ENCODE measurements at regions not wholly inside any gene's neighbourhood (a gene's known extent, or its start where the extent isn't known, plus 50 kb on each side); places are given as distances from the start of the nearest gene placed in this dataset.
"Not testable (repeated sequence)": the region's sequence is repeated elsewhere in the genome, so short reads cannot be mapped to it uniquely, and the experiment has no call there.

DNA sequence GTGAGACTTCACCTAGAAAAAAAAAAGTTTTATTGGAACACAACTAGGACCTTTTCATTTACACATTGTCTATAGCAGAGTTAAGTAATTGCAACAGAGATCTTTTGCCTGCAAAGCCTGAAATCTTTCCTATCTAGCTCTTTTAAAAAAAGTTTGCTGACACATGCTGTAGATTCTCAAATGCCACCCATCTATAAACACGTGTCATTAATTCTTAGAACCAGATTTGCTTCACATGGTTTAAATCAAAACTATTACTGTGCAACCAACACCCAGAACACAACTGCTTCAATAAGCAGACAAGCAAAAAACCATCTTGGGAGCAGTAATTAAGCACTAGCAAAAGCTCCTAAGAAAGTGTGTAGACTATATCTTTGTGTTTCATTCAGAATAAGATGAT lies 55.0 kb downstream of the OXSM start:
- no peak for DNase-seq (ENCODE audit: low read depth)

DNA sequence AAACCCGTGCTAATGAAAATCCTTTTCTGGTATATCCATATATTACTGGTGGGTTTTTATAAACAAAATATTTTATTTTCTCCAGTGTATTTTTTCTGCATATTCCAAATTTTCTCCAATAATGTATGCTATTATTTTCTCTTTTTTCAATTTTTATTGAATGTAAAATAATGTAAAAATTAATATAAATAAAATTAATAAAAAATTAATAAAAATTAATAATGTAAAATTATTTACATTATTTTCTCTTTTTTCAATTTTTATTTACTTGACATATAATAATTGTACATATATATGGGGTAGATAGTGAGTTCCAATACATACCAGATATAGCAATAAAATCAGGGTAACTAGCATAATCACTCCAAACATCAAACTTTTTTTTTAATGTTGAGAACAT lies 56.4 kb downstream of the OXSM start:
- no peak for DNase-seq (ENCODE audit: low read depth)

GRCh38 chr3:25849091-25849490 lies 59.2 kb downstream of the OXSM start:
- no peak for DNase-seq (ENCODE audit: low read depth)

- no peak for DNase-seq (ENCODE audit: low read depth)
Measured at GRCh38 chr3:25849641-25850385, 59.9 kb downstream of the OXSM start.

DNA sequence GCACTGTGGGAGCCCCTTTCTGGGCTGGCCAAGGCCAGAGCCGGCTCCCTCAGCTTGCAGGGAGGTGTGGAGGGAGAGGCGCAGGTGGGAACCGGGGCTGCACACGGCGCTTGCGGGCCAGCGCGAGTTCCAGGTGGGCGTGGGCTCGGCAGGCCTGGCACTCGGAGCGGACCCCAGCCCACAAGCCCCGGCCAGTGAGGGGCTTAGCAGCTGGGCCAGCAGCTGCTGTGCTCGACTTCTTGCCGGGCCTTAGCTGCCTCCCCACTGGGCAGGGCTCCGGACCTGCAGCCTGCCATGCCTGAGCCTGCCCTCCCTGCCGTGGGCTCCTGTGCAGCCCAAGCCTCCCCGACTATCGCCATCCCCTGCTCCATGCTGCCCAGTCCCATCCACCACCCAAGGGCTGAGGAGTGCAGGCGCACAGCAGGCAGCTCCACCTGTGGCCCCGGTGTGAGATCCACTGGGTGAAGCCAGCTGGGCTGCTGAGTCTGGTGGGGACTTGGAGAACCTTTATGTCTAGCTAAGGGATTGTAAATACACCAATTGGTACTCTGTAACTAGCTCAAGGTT lies 61.9 kb downstream of the OXSM start:
- DNase-seq (ENCODE audit: low read depth): not testable (repeated sequence)

DNA sequence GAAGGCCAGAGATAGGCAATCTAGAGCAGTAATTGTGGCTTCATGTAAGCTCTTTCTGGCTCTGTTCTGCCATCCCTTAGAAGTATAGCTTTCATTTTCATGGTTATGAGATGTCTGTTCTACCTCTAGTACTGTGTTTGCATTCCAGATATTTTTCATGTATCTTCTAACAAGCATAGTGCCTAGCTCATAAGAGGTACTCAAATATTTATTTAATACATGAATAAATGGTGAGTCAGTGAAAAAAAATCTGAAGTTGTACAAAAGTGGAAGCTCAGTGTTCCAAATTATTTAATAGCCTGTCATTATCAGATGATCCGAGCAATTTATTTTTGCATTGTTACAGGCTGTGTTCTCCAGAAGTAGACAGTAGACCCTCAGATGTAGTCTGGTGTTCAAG lies 64.3 kb downstream of the OXSM start:
- DNase-seq (ENCODE audit: low read depth): no peak

GRCh38 chr3:25854635-25855034 lies 64.7 kb downstream of the OXSM start:
- no peak for DNase-seq (ENCODE audit: low read depth)

DNA sequence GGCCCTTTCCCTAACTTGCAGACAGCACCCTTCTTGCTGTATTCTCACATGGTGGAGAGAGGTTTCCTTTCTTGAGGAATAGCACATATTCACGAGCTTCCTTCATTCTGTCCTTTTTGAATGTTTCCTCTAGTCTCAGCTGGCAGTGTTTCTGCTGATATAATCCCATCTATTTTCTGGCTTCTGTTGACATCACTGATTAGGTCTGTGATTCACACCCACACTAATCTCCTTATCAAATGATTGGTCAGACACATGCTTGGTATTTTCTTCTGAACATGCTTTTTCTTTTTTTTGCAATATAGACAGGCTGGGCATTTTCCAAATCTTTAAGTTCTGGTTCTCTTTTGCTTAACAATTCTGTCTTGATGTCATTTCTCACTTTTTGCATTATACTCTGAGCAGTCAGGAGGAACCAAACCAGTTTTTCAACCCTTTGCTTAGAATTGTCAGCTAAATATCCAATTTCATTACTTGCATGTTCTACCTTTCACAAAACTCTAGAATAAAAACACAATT lies 65.4 kb downstream of the OXSM start:
- no peak for DNase-seq (ENCODE audit: low read depth)

GRCh38 chr3:25856902-25857518 lies 67.1 kb downstream of the OXSM start:
- no peak for DNase-seq (ENCODE audit: low read depth)

GRCh38 chr3:25861566-25861965 lies 71.7 kb downstream of the OXSM start:
- no peak for DNase-seq (ENCODE audit: low read depth)

GRCh38 chr3:25863011-25863415 lies 73.1 kb downstream of the OXSM start:
- no peak for DNase-seq (ENCODE audit: low read depth)

DNA sequence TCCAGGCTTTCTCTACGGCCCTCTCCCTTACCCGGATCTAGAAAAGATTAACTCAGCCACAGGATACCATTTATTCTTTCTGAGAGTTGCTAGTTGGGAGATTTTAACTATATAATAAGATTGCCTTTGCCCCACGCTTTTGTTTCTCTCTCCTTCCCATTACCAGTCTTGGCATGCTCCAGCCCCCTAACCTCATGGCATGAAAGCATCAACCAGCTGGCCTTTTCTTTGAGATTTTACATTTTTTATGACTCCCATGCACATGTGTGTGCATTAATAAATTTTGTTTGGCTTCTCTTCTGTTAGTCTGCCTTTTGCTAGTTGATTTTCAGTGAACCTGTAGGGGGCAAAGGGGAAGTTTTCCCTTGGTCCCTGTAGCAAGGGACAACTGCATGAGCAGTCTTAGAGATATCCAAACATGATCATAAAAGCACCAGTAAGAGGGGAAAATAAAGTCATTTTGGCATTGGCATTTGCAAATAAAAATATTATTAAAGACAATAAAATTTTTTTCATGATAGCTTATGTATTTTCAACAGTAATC lies 73.6 kb downstream of the OXSM start:
- DNase-seq (ENCODE audit: low read depth): no peak

GRCh38 chr3:25870452-25870851 lies 80.6 kb downstream of the OXSM start:
- DNase-seq (ENCODE audit: low read depth): no peak

- DNase-seq (ENCODE audit: low read depth): no peak
Measured at GRCh38 chr3:25872200-25872877, 82.4 kb downstream of the OXSM start.

DNA sequence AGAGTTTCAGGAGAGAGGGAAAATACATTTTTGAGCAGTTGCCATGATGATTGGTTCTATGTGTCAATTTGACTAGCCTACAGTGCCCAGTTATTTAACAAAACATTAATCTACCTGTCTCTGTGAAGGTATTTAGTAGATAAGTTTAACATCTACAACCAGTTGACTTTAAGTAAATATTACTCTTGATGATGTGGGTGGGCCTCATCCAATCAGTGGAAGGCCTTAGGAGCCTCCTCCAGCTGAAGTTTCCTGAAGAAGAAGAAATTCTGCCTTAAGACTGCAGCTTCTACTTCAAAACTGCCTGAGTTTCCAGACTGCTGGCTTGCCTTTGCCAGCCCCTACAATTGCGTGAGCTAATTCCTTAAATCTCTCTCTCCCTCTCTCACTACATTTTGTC lies 93.6 kb downstream of the OXSM start:
- no peak for DNase-seq (ENCODE audit: low read depth)

GRCh38 chr3:25884981-25885380 lies 95.1 kb downstream of the OXSM start:
- DNase-seq (ENCODE audit: low read depth): no peak

DNA sequence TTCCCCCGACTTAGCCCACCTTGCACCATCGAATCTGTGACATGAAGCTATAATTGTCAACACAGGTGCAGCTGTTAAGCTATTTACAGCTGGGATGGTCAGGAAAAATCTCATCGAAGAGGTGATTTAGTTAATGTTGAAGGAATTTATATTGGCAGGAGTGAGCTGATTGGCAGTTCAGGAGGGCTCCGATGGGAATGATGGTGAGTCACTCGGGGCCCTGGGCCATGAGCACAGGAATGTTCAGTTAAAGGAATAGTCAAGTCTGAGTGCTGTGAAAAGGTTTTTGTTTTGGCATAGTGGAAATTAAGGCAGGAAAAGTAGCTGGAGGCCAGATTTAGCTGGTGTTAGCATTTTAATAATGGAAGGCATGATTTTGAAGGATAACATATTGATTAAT lies 95.7 kb downstream of the OXSM start:
- DNase-seq (ENCODE audit: low read depth): no peak

DNA sequence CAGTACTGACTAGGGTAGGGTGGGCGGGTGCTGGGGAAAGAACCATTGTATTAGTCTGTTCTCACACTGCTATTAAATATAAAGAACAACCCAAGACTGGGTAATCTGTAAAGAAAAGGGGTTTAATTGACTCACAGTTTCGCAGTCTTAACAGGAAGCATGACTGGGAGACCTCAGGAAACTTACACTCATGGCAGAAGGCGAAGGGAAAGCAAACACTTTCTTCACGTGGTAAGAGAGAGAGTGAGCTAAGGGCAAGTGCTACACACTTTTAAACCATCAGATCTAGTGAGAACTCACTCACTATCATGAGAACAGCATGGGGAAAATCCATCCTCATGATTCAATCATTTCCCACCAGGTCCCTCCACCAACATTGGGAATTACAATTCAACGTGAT lies 98.0 kb downstream of the OXSM start:
- DNase-seq (ENCODE audit: low read depth): no peak

- no peak for DNase-seq (ENCODE audit: low read depth)
Measured at GRCh38 chr3:25888892-25889524, 99.1 kb downstream of the OXSM start.

GRCh38 chr3:25889525-25889917 lies 99.6 kb downstream of the OXSM start:
- no peak for DNase-seq (ENCODE audit: low read depth)

DNA sequence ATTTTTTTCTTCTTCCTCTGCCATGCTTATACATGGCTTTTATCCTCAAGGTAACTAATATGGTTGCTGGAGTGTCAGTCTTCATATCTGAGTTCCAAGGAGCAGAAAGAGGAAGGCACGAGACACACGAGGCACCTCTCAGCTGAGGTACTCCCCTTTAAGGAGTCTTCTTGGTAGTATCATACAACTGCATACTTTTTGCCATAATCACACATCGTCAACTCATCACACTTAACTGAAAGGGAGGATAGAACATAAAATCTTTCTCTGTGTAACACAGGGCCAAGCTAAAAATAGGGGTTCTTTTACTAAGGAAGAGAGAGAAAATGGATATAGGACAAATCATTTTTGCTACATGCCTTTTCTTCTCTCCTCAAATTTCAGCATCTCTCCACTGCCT lies 104.2 kb downstream of the OXSM start:
- no peak for DNase-seq (ENCODE audit: low read depth)

DNA sequence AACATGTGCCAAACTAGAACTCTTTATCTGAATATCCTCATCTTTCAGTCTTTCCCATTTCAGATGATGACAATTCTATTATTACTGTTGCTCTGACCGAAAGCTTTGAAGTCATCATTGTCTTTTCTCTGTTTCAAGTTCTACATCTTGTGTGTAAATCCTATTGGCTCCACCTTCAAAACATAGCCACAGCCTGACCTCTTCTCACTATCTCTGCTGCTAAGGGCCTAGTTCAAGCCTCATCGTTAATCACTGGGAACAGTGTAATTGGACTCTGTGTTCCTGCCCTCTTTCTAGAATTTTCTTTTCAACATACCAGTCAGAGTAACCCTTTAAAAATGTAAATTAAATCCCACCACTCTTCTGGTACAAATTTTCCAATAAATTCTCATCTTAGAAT lies 105.1 kb downstream of the OXSM start:
- no peak for DNase-seq (ENCODE audit: low read depth)
